ENCODE measurements at regions not wholly inside any gene's neighbourhood (a gene's known extent, or its start where the extent isn't known, plus 50 kb on each side); places are given as distances from the start of the nearest gene placed in this dataset.

DNA sequence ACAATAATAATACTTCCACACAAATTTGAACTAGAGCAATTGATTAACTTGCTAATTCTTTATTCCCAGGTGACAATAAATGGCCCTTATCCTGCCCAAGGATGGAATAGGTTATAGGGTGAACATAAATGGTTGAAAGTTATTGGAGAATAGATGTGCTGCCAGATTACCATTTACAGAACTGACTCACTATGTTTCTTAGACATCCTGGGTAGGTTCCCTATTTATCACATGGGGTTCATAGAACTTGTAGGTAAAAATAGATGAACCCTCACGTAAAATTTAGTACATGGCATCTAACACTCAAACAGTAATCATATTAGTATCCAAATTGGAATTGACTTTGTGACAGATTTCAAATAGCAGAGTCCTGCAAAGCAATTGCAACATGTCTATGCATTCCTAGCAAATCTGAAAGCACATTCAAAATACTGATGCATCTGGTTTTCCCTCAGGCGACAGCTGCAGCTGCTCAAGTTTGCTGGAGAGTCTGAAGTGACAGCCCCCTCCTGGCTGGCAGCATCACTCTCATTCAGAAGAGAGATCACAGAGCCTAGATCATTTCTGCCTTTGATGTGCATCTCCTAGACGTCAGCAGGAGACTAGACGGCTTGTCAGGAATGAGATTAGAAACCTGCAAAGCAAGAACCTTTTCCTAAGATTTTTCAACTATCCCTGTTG, 80.2 kb upstream of the RNF217 start:
- Histone ChIP-seq H3K9me3 (replicated peaks; ENCODE audit: insufficient read depth, low read length) (no peaks in the 10 kb centered on the region), H3K4me2 (ENCODE audit: low read depth, low read length) (no peak overlapping the region), H3K27ac (ENCODE audit: low read length) (no peak overlapping the region), H3K27me3 (replicated peaks; ENCODE audit: insufficient read depth, low read length) (no peaks in the 10 kb centered on the region), H3K79me2 (ENCODE audit: low read length) (no peaks in the 10 kb centered on the region), H2AFZ (ENCODE audit: low read length) (no peak overlapping the region), H3K9ac (ENCODE audit: low read length) (no peak overlapping the region), H3K4me1 (ENCODE audit: low read length) (no peaks in the 10 kb centered on the region), H4K20me1 (ENCODE audit: insufficient read depth, low read length) (no peaks in the 10 kb centered on the region), H3K36me3 (replicated peaks; ENCODE audit: insufficient read depth, low read length) (no peaks in the 10 kb centered on the region), H3F3A (ENCODE audit: insufficient read depth, low read length) (no peaks in the 10 kb centered on the region), H3K4me3 (ENCODE audit: low read length) (no peak overlapping the region), H3K9me2 (replicated peaks; ENCODE audit: insufficient read depth, low read length) (no peaks in the 10 kb centered on the region)
- TF ChIP-seq EZH2phosphoT487 (IDR thresholded peaks at IDR 0.05; ENCODE audit: low read length) (no peak), EZH2 (optimal IDR thresholded peaks at IDR 0.05; ENCODE audit: low read depth, low read length) (no peak)
- TF ChIP-seq, protein P1, sequence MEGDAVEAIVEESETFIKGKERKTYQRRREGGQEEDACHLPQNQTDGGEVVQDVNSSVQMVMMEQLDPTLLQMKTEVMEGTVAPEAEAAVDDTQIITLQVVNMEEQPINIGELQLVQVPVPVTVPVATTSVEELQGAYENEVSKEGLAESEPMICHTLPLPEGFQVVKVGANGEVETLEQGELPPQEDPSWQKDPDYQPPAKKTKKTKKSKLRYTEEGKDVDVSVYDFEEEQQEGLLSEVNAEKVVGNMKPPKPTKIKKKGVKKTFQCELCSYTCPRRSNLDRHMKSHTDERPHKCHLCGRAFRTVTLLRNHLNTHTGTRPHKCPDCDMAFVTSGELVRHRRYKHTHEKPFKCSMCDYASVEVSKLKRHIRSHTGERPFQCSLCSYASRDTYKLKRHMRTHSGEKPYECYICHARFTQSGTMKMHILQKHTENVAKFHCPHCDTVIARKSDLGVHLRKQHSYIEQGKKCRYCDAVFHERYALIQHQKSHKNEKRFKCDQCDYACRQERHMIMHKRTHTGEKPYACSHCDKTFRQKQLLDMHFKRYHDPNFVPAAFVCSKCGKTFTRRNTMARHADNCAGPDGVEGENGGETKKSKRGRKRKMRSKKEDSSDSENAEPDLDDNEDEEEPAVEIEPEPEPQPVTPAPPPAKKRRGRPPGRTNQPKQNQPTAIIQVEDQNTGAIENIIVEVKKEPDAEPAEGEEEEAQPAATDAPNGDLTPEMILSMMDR (IDR thresholded peaks at IDR 0.05; ENCODE audit: low read length) = no peak
- DNase-seq = no peak

DNA sequence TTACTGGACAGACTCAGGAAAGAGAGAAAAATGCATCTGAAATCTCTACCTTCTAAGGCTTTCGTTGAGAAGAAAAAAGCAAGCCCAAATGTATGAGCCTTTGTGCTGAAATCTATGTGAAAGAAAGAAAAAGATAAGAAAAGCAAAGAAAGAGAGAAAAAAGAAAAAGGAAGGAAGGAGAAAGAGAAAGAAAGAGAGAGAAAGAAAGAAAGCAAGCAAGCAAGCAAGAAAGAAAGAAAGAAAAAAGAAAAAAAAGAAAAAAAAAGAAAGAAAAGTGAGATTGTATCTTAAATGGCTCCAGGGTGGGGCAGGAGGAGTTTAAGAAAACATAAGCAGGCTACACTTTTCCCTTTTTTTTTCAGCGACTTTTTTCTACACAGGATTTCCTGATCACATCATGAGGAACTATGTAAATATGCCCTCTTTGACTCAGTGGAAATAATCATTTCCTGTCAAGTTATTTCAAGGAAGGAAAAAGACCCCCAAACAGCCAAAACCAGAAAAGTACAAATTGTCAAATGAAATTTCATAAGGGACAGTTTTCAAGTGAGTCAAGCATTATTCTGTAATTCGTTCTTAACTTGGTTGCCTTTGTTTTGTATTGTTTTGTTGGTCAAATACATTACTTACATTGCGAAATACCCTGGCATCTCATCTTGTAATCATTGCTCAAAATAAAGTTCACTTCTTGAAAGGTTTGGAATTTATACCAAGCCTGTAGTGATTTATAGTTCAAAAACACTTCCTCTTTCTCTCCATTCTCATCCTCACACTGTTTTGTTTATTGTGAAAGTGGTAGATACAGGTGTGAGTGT, 79.5 kb upstream of the RNF217 start:
- Histone ChIP-seq H3K9me2 (replicated peaks; ENCODE audit: insufficient read depth, low read length) (no peaks in the 10 kb centered on the region), H3K4me1 (ENCODE audit: low read length) (no peaks in the 10 kb centered on the region), H3K27me3 (replicated peaks; ENCODE audit: insufficient read depth, low read length) (no peaks in the 10 kb centered on the region), H3K9me3 (replicated peaks; ENCODE audit: insufficient read depth, low read length) (no peaks in the 10 kb centered on the region), H3K9ac (ENCODE audit: low read length) (no peak overlapping the region), H3K27ac (ENCODE audit: low read length) (no peak overlapping the region), H3K4me2 (ENCODE audit: low read depth, low read length) (no peak overlapping the region), H3K4me3 (ENCODE audit: low read length) (no peak overlapping the region), H2AFZ (ENCODE audit: low read length) (no peak overlapping the region), H3K36me3 (replicated peaks; ENCODE audit: insufficient read depth, low read length) (no peaks in the 10 kb centered on the region), H3F3A (ENCODE audit: insufficient read depth, low read length) (no peaks in the 10 kb centered on the region), H3K79me2 (ENCODE audit: low read length) (no peaks in the 10 kb centered on the region), H4K20me1 (ENCODE audit: insufficient read depth, low read length) (no peaks in the 10 kb centered on the region)
- TF ChIP-seq EZH2phosphoT487 (IDR thresholded peaks at IDR 0.05; ENCODE audit: low read length) = no peak
- TF ChIP-seq, protein P1 (IDR thresholded peaks at IDR 0.05; ENCODE audit: low read length) = no peak
- no peak for TF ChIP-seq EZH2 (optimal IDR thresholded peaks at IDR 0.05; ENCODE audit: low read depth, low read length)
- no peak for DNase-seq

DNA sequence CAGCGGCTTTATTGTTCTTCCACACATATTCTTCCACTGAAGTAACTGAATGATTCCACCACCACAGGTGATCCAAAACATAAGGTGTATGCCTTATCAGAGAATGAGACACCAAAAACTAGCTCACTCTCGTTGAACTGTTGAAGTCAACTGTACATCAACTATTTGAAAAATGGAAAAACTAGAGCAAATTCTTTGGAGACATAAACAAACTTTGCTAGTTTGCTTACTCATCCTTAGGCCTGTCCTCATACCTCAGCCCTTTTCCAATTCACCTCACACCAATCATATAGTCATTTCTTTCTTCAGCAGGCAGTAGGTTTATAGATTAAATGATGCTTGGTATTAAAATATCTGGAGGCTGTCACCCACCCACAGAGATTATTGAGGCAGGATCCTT, 77.1 kb upstream of the RNF217 start:
- H3K9me3 ChIP-seq (replicated peaks; ENCODE audit: insufficient read depth, low read length) = no peaks in the 10 kb centered on the region
- H2AFZ ChIP-seq (ENCODE audit: low read length) = no peak overlapping the region
- H3K27ac ChIP-seq (ENCODE audit: low read length) = no peak overlapping the region
- no peak overlapping the region for H3K4me2 ChIP-seq (ENCODE audit: low read depth, low read length)
- no peak for DNase-seq
- no peaks in the 10 kb centered on the region for H3K4me1 ChIP-seq (ENCODE audit: low read length)
- H3K4me3 ChIP-seq (ENCODE audit: low read length) = no peak overlapping the region
- H3K36me3 ChIP-seq (replicated peaks; ENCODE audit: insufficient read depth, low read length) = no peaks in the 10 kb centered on the region
- H3K79me2 ChIP-seq (ENCODE audit: low read length) = no peaks in the 10 kb centered on the region
- no peaks in the 10 kb centered on the region for H4K20me1 ChIP-seq (ENCODE audit: insufficient read depth, low read length)
- no peaks in the 10 kb centered on the region for H3F3A ChIP-seq (ENCODE audit: insufficient read depth, low read length)
- H3K27me3 ChIP-seq (replicated peaks; ENCODE audit: insufficient read depth, low read length) = no peaks in the 10 kb centered on the region
- no peaks in the 10 kb centered on the region for H3K9me2 ChIP-seq (replicated peaks; ENCODE audit: insufficient read depth, low read length)
- TF ChIP-seq EZH2phosphoT487 (IDR thresholded peaks at IDR 0.05; ENCODE audit: low read length) (no peak), EZH2 (optimal IDR thresholded peaks at IDR 0.05; ENCODE audit: low read depth, low read length) (no peak)
- TF ChIP-seq, protein P1 (IDR thresholded peaks at IDR 0.05; ENCODE audit: low read length) = no peak
- H3K9ac ChIP-seq (ENCODE audit: low read length) = no peak overlapping the region
